Omental fat pad (tissue), 3 donors: ENCODE measurements at regions not wholly inside any gene's neighbourhood (a gene's known extent, or its start where the extent isn't known, plus 50 kb on each side); places are given as distances from the start of the nearest gene placed in this dataset.

Source experiments
- ATAC-seq: fragments of 150-250 bp; one replicate; pipeline ENCODE4 v1.9.1; 2016; ENCODE audit warnings: mild to moderate bottlenecking, moderate library complexity; ENCODE audit not compliant: low FRiP score
- DNase-seq: peaks from one replicate; pipeline ENCODE4 v3.0.0-alpha.2; 2019; ENCODE audit warnings: low spot score
- CTCF ChIP-seq, 3 donors: fragments of 450-650 bp; IDR thresholded peaks; one replicate each; pipeline ENCODE4 v1.5.1; 2016 to 2017; ENCODE audit warnings: antibody characterized with exemption in 3 of 3, mild to moderate bottlenecking in 3 of 3, moderate library complexity in 2 of 3

- DNase-seq (no peak), ATAC-seq (no peak)
- TF ChIP-seq CTCF (IDR thresholded peaks at IDR 0.05) = no peak
These were observed 293.6 kb downstream of the COL12A1 start for GRCh38 chr6:74912234-74912633.

- DNase-seq = no peak
- no peak for ATAC-seq
- TF ChIP-seq CTCF (IDR thresholded peaks at IDR 0.05) = no peak
These were observed 303.0 kb downstream of the COL12A1 start for GRCh38 chr6:74902846-74903245.

- no peak for TF ChIP-seq CTCF (IDR thresholded peaks at IDR 0.05)
- DNase-seq = no peak
- no peak for ATAC-seq
These were observed 303.8 kb downstream of the COL12A1 start for GRCh38 chr6:74902089-74902488.

GRCh38 chr6:74901576-74901975 lies 304.3 kb downstream of the COL12A1 start:
- no peak for TF ChIP-seq CTCF (IDR thresholded peaks at IDR 0.05)
- ATAC-seq (no peak), DNase-seq (no peak)

- TF ChIP-seq CTCF (IDR thresholded peaks at IDR 0.05) = no peak
- DNase-seq (no peak), ATAC-seq (no peak)
These were observed 306.4 kb downstream of the COL12A1 start for GRCh38 chr6:74899416-74899815.

- ATAC-seq (no peak), DNase-seq (no peak)
- TF ChIP-seq CTCF (IDR thresholded peaks at IDR 0.05) = no peak
These were observed 313.8 kb downstream of the COL12A1 start for GRCh38 chr6:74892091-74892490.

- no peak for TF ChIP-seq CTCF (IDR thresholded peaks at IDR 0.05)
- DNase-seq = no peak
- ATAC-seq = no peak
These were observed 314.5 kb downstream of the COL12A1 start for GRCh38 chr6:74891349-74891831.
